ENCODE measurements at regions not wholly inside any gene's neighbourhood (a gene's known extent, or its start where the extent isn't known, plus 50 kb on each side); places are given as distances from the start of the nearest gene placed in this dataset.

DNA sequence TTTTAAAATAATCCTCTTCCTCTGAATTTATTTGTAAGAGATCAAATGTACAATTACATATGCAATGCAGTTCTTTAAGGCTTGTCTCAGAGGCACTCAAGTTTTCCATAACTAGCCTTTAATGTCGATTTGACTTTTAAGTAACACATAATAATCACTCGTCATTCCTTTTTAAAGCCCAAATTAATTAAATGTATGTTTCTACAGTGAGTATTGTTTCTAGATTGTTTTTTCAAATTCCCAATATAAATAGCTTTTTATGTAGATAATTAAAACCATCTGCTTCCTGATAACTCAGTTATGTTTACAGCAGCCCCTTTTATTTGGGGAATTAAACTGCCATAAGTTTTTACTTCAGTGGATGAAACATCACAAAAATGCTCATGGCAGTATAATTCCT lies 185.1 kb downstream of the ETNK1 start:
- H3K27ac Mint-ChIP-seq, result no peak overlapping the region
- H3K4me3 Mint-ChIP-seq, result no peak overlapping the region
- POLR2A ChIA-PET, result no interaction called here
- ATAC-seq (no peak), DNase-seq (ENCODE audit: low spot score) (no peak)
- CTCF ChIA-PET, result no interaction called here
- H3K27me3 Mint-ChIP-seq (ENCODE audit: low read depth), result no peaks in the 10 kb centered on the region
- H3K36me3 Mint-ChIP-seq, result no peaks in the 10 kb centered on the region
- no peaks in the 10 kb centered on the region for H3K9me3 Mint-ChIP-seq
- H3K4me1 Mint-ChIP-seq, result peaks cover 19% of the 10 kb centered on the region
- no peak for TF ChIP-seq E2F4 (CRISPR knock-in tag; IDR thresholded peaks at IDR 0.05; ENCODE audit: borderline replicate concordance, low read depth)
- no peak for TF ChIP-seq ZNF532 (CRISPR knock-in tag; IDR thresholded peaks at IDR 0.05; ENCODE audit: borderline replicate concordance)
- TF ChIP-seq, protein P1, sequence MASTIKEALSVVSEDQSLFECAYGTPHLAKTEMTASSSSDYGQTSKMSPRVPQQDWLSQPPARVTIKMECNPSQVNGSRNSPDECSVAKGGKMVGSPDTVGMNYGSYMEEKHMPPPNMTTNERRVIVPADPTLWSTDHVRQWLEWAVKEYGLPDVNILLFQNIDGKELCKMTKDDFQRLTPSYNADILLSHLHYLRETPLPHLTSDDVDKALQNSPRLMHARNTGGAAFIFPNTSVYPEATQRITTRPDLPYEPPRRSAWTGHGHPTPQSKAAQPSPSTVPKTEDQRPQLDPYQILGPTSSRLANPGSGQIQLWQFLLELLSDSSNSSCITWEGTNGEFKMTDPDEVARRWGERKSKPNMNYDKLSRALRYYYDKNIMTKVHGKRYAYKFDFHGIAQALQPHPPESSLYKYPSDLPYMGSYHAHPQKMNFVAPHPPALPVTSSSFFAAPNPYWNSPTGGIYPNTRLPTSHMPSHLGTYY (CRISPR knock-in tag; IDR thresholded peaks at IDR 0.05), result no peak
- TF ChIP-seq ZNF416 (CRISPR knock-in tag; IDR thresholded peaks at IDR 0.05), result no peak
- TF ChIP-seq RORB (CRISPR knock-in tag; IDR thresholded peaks at IDR 0.05), result no peak
- TF ChIP-seq, protein P2, sequence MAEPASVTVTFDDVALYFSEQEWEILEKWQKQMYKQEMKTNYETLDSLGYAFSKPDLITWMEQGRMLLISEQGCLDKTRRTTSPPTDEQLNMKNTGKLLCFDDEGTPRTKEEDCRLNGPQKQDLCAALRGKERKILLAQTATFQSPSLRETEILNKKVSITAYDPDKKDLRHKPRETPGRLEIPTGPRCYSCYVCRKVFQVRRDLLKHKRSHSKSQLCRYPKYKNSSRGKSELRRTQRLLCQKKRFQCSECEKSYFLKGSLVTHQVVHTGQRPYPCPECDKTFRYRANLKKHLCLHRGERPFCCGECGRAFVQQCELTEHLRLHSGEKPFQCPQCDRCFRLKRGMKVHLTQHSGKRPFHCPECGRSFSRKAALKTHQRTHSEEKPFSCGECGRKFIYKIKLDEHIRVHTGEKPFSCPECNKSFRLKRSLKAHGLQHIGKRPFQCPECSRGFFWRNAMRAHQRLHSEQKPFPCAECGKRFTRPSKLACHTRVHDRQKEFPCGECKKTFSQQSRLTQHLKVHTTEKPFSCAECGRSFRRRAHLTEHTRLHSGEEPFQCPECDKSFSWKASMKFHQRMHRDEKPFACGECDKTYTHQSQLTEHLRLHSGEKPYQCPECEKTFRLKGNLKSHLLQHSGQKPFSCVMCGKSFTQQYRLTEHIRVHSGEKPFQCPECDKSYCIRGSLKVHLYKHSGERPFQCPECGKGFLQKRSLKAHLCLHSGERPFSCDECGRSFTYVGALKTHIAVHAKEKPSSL (CRISPR knock-in tag; conservative IDR thresholded peaks at IDR 0.05), result no peak
- TF ChIP-seq ZBTB21 (CRISPR knock-in tag; IDR thresholded peaks at IDR 0.05; ENCODE audit: borderline replicate concordance), result no peak
- no peak for TF ChIP-seq GTF2I (CRISPR knock-in tag; conservative IDR thresholded peaks at IDR 0.05)
- no peak for TF ChIP-seq NR2C2 (CRISPR knock-in tag; IDR thresholded peaks at IDR 0.05)
- no peak for TF ChIP-seq TP53 (CRISPR knock-in tag; IDR thresholded peaks at IDR 0.05)
- no peak for TF ChIP-seq ATF3 (CRISPR knock-in tag; conservative IDR thresholded peaks at IDR 0.05)
- TF ChIP-seq ZNF232 (CRISPR knock-in tag; IDR thresholded peaks at IDR 0.05), result no peak
- TF ChIP-seq SP1 (CRISPR knock-in tag; conservative IDR thresholded peaks at IDR 0.05), result no peak
- TF ChIP-seq ZNF138 (CRISPR knock-in tag; conservative IDR thresholded peaks at IDR 0.05), result no peak
- TF ChIP-seq JUN (CRISPR knock-in tag; IDR thresholded peaks at IDR 0.05), result no peak
- TF ChIP-seq ZNF263 (CRISPR knock-in tag; IDR thresholded peaks at IDR 0.05; ENCODE audit: low read depth), result no peak
- TF ChIP-seq CDX4 (CRISPR knock-in tag; IDR thresholded peaks at IDR 0.05; ENCODE audit: borderline replicate concordance), result no peak
- no peak for TF ChIP-seq TCF7 (CRISPR knock-in tag; IDR thresholded peaks at IDR 0.05; ENCODE audit: low read depth)
